Neural cell (in vitro differentiated cells): ENCODE measurements at regions not wholly inside any gene's neighbourhood (a gene's known extent, or its start where the extent isn't known, plus 50 kb on each side); places are given as distances from the start of the nearest gene placed in this dataset.

ENCODE experiments used
- EP300 ChIP-seq: fragments of 450-650 bp; conservative IDR thresholded peaks from 2 replicates; pipeline ENCODE4 v1.6.1; 2014; ENCODE audit warnings: antibody characterized with exemption, mild to moderate bottlenecking, moderate library complexity; ENCODE audit not compliant: poor library complexity, severe bottlenecking
- RAD21 ChIP-seq: fragments of 450-650 bp; conservative IDR thresholded peaks from 2 replicates; pipeline ENCODE4 v1.6.1; 2014; ENCODE audit warnings: antibody characterized with exemption, mild to moderate bottlenecking, moderate library complexity

GRCh38 chr5:156009583-156009982 is 317.4 kb upstream of the SGCD start:
- no peak for TF ChIP-seq RAD21
- TF ChIP-seq EP300: no peak
